ENCODE measurements at regions not wholly inside any gene's neighbourhood (a gene's known extent, or its start where the extent isn't known, plus 50 kb on each side); places are given as distances from the start of the nearest gene placed in this dataset.

GRCh38 chr1:3995141-3995780 lies 95.2 kb upstream of the C1orf174 start:
- TF ChIP-seq CTCF (IDR thresholded peaks at IDR 0.05; ENCODE audit: insufficient read depth, low read length, poor library complexity, severe bottlenecking) = no peak
- no peak for TF ChIP-seq EZH2phosphoT487 (conservative IDR thresholded peaks at IDR 0.05; ENCODE audit: low read length)
